Loucy (cell line): ENCODE measurements at regions not wholly inside any gene's neighbourhood (a gene's known extent, or its start where the extent isn't known, plus 50 kb on each side); places are given as distances from the start of the nearest gene placed in this dataset.

ENCODE experiments used
- EZH2phosphoT487 ChIP-seq: fragments of 200-600 bp; IDR thresholded peaks from 2 replicates; pipeline ENCODE4 v1.6.1; 2018; ENCODE audit warnings: antibody characterized with exemption, mild to moderate bottlenecking, moderate library complexity, borderline replicate concordance
- TF ChIP-seq, protein P1 (sequence below): fragments of 200-600 bp; sonication (generic); conservative IDR thresholded peaks from 2 replicates; pipeline ENCODE4 v1.5.1; 2014; ENCODE audit warnings: mild to moderate bottlenecking, antibody characterized with exemption, low read length

DNA sequence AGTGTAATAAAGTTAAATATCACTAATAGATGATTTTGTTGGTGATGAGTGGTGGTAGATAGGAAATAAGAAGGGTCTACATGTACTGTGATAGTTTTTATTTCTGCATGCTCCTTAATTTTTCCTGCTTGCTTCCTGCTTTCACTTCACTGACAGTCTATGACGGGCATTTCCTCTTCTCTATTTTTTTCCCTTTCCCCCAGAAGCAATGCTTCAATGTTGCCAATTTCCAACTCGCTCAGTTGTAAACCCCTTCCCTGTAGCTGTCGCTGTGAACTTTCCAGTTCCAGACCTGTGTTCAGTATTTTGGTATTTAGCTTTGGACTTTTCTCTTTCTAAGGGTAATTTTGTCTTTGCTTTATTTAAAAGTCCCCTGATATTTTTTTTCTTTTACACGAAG lies 123.5 kb upstream of the AGR3 start:
- no peak for TF ChIP-seq EZH2phosphoT487
- TF ChIP-seq, protein P1, sequence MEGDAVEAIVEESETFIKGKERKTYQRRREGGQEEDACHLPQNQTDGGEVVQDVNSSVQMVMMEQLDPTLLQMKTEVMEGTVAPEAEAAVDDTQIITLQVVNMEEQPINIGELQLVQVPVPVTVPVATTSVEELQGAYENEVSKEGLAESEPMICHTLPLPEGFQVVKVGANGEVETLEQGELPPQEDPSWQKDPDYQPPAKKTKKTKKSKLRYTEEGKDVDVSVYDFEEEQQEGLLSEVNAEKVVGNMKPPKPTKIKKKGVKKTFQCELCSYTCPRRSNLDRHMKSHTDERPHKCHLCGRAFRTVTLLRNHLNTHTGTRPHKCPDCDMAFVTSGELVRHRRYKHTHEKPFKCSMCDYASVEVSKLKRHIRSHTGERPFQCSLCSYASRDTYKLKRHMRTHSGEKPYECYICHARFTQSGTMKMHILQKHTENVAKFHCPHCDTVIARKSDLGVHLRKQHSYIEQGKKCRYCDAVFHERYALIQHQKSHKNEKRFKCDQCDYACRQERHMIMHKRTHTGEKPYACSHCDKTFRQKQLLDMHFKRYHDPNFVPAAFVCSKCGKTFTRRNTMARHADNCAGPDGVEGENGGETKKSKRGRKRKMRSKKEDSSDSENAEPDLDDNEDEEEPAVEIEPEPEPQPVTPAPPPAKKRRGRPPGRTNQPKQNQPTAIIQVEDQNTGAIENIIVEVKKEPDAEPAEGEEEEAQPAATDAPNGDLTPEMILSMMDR = no peak
